Uterus (tissue), 3 donors: ENCODE measurements at regions not wholly inside any gene's neighbourhood (a gene's known extent, or its start where the extent isn't known, plus 50 kb on each side); places are given as distances from the start of the nearest gene placed in this dataset.

Experiments
- DNase-seq, 2 donors: peaks; one replicate each; pipeline ENCODE4 v3.0.0-alpha.2; 2019 to 2020
- H3K27ac ChIP-seq, 2 donors: fragments of 200-600 bp; sonication (generic); 1 replicate in 1 of 2; 2 replicates in 1 of 2; pipeline ENCODE4 v1.5.1; 2016 to 2018
- H3K27me3 ChIP-seq, 2 donors: fragments of 200-600 bp; sonication (generic); one replicate each; pipeline ENCODE4 v1.5.1; 2018 to 2019; ENCODE audit warnings: control low read depth in 1 of 2
- H3K36me3 ChIP-seq, 2 donors: fragments of 200-600 bp; sonication (generic); one replicate each; pipeline ENCODE4 v1.5.1; 2019; ENCODE audit warnings: control low read depth in 1 of 2
- H3K4me1 ChIP-seq, 2 donors: fragments of 200-600 bp; sonication (generic); one replicate each; pipeline ENCODE4 v1.5.1; 2018 to 2019; ENCODE audit warnings: control low read depth in 1 of 2
- H3K4me3 ChIP-seq, 2 donors: fragments of 200-600 bp; sonication (generic); 1 replicate in 1 of 2; 2 replicates in 1 of 2; pipeline ENCODE4 v1.5.1; 2018 to 2019; ENCODE audit warnings: mild to moderate bottlenecking in 1 of 2
- H3K9me3 ChIP-seq, 2 donors: fragments of 200-600 bp; sonication (generic); one replicate each; pipeline ENCODE4 v1.5.1; 2019; ENCODE audit warnings: control low read depth in 1 of 2
- CTCF ChIP-seq, 4 experiments: fragments of 200-600 bp in 2 of 4; fragments of 450-650 bp in 2 of 4; sonication (generic) in 2 of 4; IDR thresholded peaks; one replicate each; pipeline ENCODE4 v1.5.1; 2016 to 2019; ENCODE audit warnings: antibody characterized with exemption in 4 of 4, mild to moderate bottlenecking in 2 of 4, moderate library complexity in 1 of 4
- POLR2A ChIP-seq, 2 donors: fragments of 450-650 bp; IDR thresholded peaks; one replicate each; pipeline ENCODE4 v1.6.1; 2016; ENCODE audit warnings: antibody characterized with exemption in 2 of 2, mild to moderate bottlenecking in 1 of 2, moderate library complexity in 1 of 2
- intact Hi-C: fragments of 100-400 bp; cut with DNase I; formaldehyde crosslinking; loops from one replicate; pipeline ENCODE4 v1.15.1; 2023; ENCODE audit warnings: low total_unique reads
- donor health status: DM: yes; HTN: yes; CAD: no.

- DNase-seq: no peak
- no peaks in the 10 kb centered on the region for H3K4me1 ChIP-seq
- H3K27me3 ChIP-seq: no peaks in the 10 kb centered on the region
- intact Hi-C loops: no loop called here
- H3K4me3 ChIP-seq: no peak overlapping the region
- no peak overlapping the region for H3K27ac ChIP-seq
- H3K9me3 ChIP-seq: no peaks in the 10 kb centered on the region
- TF ChIP-seq CTCF (IDR thresholded peaks at IDR 0.05) (no peak), POLR2A (IDR thresholded peaks at IDR 0.05) (no peak)
- H3K36me3 ChIP-seq: no peaks in the 10 kb centered on the region
Measured at GRCh38 chr22:48356731-48357130, 1470.9 kb downstream of the BRD1 start.

- Histone ChIP-seq H3K4me3 (no peak overlapping the region), H3K27me3 (no peaks in the 10 kb centered on the region), H3K27ac (no peak overlapping the region), H3K4me1 (no peaks in the 10 kb centered on the region), H3K9me3 (no peaks in the 10 kb centered on the region), H3K36me3 (no peaks in the 10 kb centered on the region)
- TF ChIP-seq POLR2A (IDR thresholded peaks at IDR 0.05) (no peak), CTCF (IDR thresholded peaks at IDR 0.05) (no peak)
- intact Hi-C loops: no loop called here
- no peak for DNase-seq
Measured at GRCh38 chr22:48354096-48354495, 1473.6 kb downstream of the BRD1 start.

GRCh38 chr22:48353116-48353947, 1474.3 kb downstream of the BRD1 start:
- H3K9me3 ChIP-seq: no peaks in the 10 kb centered on the region
- no peaks in the 10 kb centered on the region for H3K27me3 ChIP-seq
- intact Hi-C loops: no loop called here
- H3K4me1 ChIP-seq: no peaks in the 10 kb centered on the region
- no peak overlapping the region for H3K27ac ChIP-seq
- H3K4me3 ChIP-seq: no peak overlapping the region
- no peaks in the 10 kb centered on the region for H3K36me3 ChIP-seq
- TF ChIP-seq CTCF (IDR thresholded peaks at IDR 0.05) (no peak), POLR2A (IDR thresholded peaks at IDR 0.05) (no peak)
- DNase-seq: no peak

- H3K4me1 ChIP-seq: no peaks in the 10 kb centered on the region
- H3K27me3 ChIP-seq: no peaks in the 10 kb centered on the region
- no peak for DNase-seq
- no peaks in the 10 kb centered on the region for H3K9me3 ChIP-seq
- no peaks in the 10 kb centered on the region for H3K36me3 ChIP-seq
- H3K4me3 ChIP-seq: no peak overlapping the region
- no peak for TF ChIP-seq CTCF (IDR thresholded peaks at IDR 0.05)
- TF ChIP-seq POLR2A (IDR thresholded peaks at IDR 0.05): no peak
- intact Hi-C loops: no loop called here
- no peak overlapping the region for H3K27ac ChIP-seq
Measured at GRCh38 chr22:48352086-48352911, 1475.4 kb downstream of the BRD1 start.
